ENCODE measurements at regions not wholly inside any gene's neighbourhood (a gene's known extent, or its start where the extent isn't known, plus 50 kb on each side); places are given as distances from the start of the nearest gene placed in this dataset.

DNA sequence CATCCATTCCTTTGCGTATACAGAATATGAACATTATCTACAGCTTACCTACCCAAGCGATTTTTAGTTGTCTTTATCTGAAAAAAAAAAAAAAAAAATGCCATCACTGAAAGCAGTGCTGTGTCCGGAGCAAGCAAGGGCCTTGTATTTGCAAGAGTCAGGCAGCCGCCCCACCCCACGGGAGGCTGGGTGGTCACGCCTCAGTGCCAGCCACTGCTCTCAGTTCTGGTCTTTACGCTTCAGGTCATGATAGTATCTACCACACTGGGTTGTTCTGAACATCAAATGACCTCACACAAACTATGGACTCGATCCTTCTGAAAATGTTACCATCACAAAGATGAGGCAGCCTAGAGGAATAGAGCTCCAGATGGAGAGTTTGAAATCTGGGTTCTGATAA, 62.7 kb upstream of the HELT start:
- no peak overlapping the region for H2AFZ ChIP-seq
- no peaks in the 10 kb centered on the region for H3K4me1 ChIP-seq (ENCODE audit: insufficient read depth)
- no peaks in the 10 kb centered on the region for H3K9me2 ChIP-seq (replicated peaks; ENCODE audit: insufficient read depth)
- no peak for TF ChIP-seq EZH2phosphoT487 (IDR thresholded peaks at IDR 0.05; ENCODE audit: low read depth, severe bottlenecking, unreplicated experiment)
- TF ChIP-seq EZH2 (IDR thresholded peaks at IDR 0.05; ENCODE audit: borderline replicate concordance) = no peak
- TF ChIP-seq, protein P1, sequence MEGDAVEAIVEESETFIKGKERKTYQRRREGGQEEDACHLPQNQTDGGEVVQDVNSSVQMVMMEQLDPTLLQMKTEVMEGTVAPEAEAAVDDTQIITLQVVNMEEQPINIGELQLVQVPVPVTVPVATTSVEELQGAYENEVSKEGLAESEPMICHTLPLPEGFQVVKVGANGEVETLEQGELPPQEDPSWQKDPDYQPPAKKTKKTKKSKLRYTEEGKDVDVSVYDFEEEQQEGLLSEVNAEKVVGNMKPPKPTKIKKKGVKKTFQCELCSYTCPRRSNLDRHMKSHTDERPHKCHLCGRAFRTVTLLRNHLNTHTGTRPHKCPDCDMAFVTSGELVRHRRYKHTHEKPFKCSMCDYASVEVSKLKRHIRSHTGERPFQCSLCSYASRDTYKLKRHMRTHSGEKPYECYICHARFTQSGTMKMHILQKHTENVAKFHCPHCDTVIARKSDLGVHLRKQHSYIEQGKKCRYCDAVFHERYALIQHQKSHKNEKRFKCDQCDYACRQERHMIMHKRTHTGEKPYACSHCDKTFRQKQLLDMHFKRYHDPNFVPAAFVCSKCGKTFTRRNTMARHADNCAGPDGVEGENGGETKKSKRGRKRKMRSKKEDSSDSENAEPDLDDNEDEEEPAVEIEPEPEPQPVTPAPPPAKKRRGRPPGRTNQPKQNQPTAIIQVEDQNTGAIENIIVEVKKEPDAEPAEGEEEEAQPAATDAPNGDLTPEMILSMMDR (IDR thresholded peaks at IDR 0.05; ENCODE audit: poor library complexity) = no peak
- H3K79me2 ChIP-seq = no peaks in the 10 kb centered on the region
- no peak overlapping the region for H3K4me3 ChIP-seq
- no peak for DNase-seq (ENCODE audit: low spot score)
- no peak overlapping the region for H3K4me2 ChIP-seq
- no peaks in the 10 kb centered on the region for H3K9me3 ChIP-seq (ENCODE audit: low read depth)
- no peaks in the 10 kb centered on the region for H3K27me3 ChIP-seq
- no peaks in the 10 kb centered on the region for H4K20me1 ChIP-seq (ENCODE audit: insufficient read depth, poor library complexity, severe bottlenecking)
- H3K36me3 ChIP-seq (replicated peaks; ENCODE audit: insufficient read depth, low read depth) = no peaks in the 10 kb centered on the region
- no peak overlapping the region for H3K27ac ChIP-seq
- WGBS (ENCODE audit: low lambda C conversion rate, missing lambda C conversion rate) = 95% methylated on average over 8 of the region's 8 CpGs

DNA sequence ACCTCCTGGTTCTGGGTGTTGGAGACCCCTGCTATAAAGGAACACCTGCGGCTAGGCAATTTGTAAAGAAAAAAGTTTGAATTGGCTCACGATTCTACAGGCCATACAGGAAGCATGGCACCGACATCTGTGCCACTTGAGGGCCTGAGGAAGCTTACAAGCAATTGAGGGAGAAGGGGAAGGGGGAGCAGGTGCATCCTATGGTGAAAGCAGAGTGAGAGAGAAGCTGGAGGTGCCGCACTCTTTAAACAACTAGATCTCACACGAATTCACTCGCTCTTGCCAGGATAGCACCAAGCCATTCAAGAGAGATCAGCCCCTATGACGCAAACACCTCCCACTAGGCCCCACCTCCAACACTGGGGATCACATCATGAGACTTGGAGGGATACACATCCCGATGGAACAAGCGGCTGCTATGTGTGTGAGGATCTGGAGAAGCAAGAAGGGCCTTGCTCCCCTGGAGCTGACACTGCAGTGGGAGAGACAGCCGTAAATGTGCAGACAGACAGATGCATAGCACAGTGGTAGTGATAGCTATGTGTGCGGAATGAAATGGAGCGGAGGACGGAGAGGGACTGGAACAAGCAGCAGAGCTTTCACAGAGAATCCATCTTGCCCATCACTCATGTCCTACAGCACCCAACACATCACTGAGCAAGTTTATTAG, 60.7 kb upstream of the HELT start:
- Histone ChIP-seq H3K27me3 (no peaks in the 10 kb centered on the region), H3K4me2 (no peak overlapping the region), H3K79me2 (no peaks in the 10 kb centered on the region), H3K4me3 (no peak overlapping the region), H3K4me1 (ENCODE audit: insufficient read depth) (no peaks in the 10 kb centered on the region), H3K9me2 (replicated peaks; ENCODE audit: insufficient read depth) (no peaks in the 10 kb centered on the region), H3K9me3 (ENCODE audit: low read depth) (no peaks in the 10 kb centered on the region), H3K36me3 (replicated peaks; ENCODE audit: insufficient read depth, low read depth) (no peaks in the 10 kb centered on the region), H4K20me1 (ENCODE audit: insufficient read depth, poor library complexity, severe bottlenecking) (no peaks in the 10 kb centered on the region), H2AFZ (no peak overlapping the region), H3K27ac (no peak overlapping the region)
- 92% methylated on average over 13 of the region's 13 CpGs for WGBS (ENCODE audit: low lambda C conversion rate, missing lambda C conversion rate)
- DNase-seq (ENCODE audit: low spot score) = no peak
- TF ChIP-seq EZH2phosphoT487 (IDR thresholded peaks at IDR 0.05; ENCODE audit: low read depth, severe bottlenecking, unreplicated experiment) (no peak), EZH2 (IDR thresholded peaks at IDR 0.05; ENCODE audit: borderline replicate concordance) (no peak)
- TF ChIP-seq, protein P1 (IDR thresholded peaks at IDR 0.05; ENCODE audit: poor library complexity) = no peak

DNA sequence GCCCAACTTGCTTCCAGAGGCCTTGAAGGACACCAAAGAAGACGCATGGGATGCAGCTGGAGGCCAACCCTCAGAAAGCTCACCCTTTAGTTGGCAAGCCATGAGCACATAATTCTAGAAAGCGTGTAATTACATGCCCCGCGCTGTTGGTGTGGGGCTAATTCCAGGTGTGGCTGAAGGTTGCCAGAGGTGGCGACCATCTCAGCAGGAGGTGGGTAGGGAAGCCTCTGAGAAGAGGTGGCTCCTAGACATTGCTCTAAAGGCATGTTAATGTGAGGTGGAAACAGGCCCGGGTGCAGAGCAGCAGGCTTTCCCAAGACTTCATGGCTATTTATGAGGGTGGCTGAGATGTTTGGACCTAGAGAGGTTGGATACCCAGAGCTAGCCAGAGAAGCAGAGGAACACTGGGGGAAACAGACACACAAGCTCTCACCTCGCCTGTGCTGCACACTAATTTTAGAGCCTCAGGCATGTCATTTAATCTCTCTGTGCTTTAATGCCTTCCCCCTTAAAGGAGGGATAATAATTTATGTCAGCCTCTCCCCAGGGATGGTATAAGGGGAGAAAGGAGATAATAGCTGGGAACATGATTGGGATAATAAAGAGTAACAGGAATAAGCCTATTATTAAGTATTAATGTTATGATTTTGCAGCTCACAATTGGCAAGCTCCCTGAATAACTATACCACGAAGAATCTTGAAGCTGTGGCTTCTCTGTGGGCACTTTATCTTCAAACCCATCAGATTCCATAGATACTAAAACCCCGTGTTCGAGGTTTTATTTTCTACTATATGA, 60.0 kb upstream of the HELT start:
- DNase-seq (ENCODE audit: low spot score) = no peak
- 88% methylated on average over 10 of the region's 10 CpGs for WGBS (ENCODE audit: low lambda C conversion rate, missing lambda C conversion rate)
- TF ChIP-seq EZH2 (IDR thresholded peaks at IDR 0.05; ENCODE audit: borderline replicate concordance) = no peak
- TF ChIP-seq, protein P1 (IDR thresholded peaks at IDR 0.05; ENCODE audit: poor library complexity) = no peak
- TF ChIP-seq EZH2phosphoT487 (IDR thresholded peaks at IDR 0.05; ENCODE audit: low read depth, severe bottlenecking, unreplicated experiment) = no peak

More for the DNA sequence above, 60.0 kb upstream of the HELT start:
- H3K9me2 ChIP-seq (replicated peaks; ENCODE audit: insufficient read depth) = no peaks in the 10 kb centered on the region
- H3K4me3 ChIP-seq = no peak overlapping the region
- no peaks in the 10 kb centered on the region for H4K20me1 ChIP-seq (ENCODE audit: insufficient read depth, poor library complexity, severe bottlenecking)
- H3K36me3 ChIP-seq (replicated peaks; ENCODE audit: insufficient read depth, low read depth) = no peaks in the 10 kb centered on the region
- no peak overlapping the region for H3K4me2 ChIP-seq
- no peak overlapping the region for H3K27ac ChIP-seq
- H3K27me3 ChIP-seq = no peaks in the 10 kb centered on the region
- H3K79me2 ChIP-seq = no peaks in the 10 kb centered on the region
- H3K4me1 ChIP-seq (ENCODE audit: insufficient read depth) = no peaks in the 10 kb centered on the region
- H2AFZ ChIP-seq = no peak overlapping the region
- no peaks in the 10 kb centered on the region for H3K9me3 ChIP-seq (ENCODE audit: low read depth)
